GM12865 (cell line): ENCODE measurements at regions not wholly inside any gene's neighbourhood (a gene's known extent, or its start where the extent isn't known, plus 50 kb on each side); places are given as distances from the start of the nearest gene placed in this dataset.

Experiments used
- DNase-seq: peaks from one replicate; pipeline ENCODE4 v3.0.0; 2010; ENCODE audit warnings: low read depth
- H3K4me3 ChIP-seq: 2 replicates; pipeline ENCODE4 v1.5.1; 2011; ENCODE audit warnings: mild to moderate bottlenecking, low read depth, low read length, control low read depth
- CTCF ChIP-seq: IDR thresholded peaks from 2 replicates; pipeline ENCODE4 v1.5.1; 2011; ENCODE audit warnings: low read length, control low read depth, low read depth, inconsistent platforms; ENCODE audit not compliant: insufficient read depth; ENCODE audit errors: missing control alignments

GRCh38 chr7:41149576-41149975 lies 553.3 kb downstream of the INHBA start:
- no peak for DNase-seq
- TF ChIP-seq CTCF: no peak
- H3K4me3 ChIP-seq: no peak overlapping the region

- no peak overlapping the region for H3K4me3 ChIP-seq
- TF ChIP-seq CTCF: no peak
- DNase-seq: no peak
These were observed 554.4 kb downstream of the INHBA start for GRCh38 chr7:41148521-41148951.

GRCh38 chr7:41147606-41148485 lies 555.0 kb downstream of the INHBA start:
- no peak for TF ChIP-seq CTCF
- no peak for DNase-seq

GRCh38 chr7:41146429-41146828 lies 556.5 kb downstream of the INHBA start:
- no peak for TF ChIP-seq CTCF
- H3K4me3 ChIP-seq: no peak overlapping the region
- DNase-seq: no peak

More at GRCh38 chr7:41147606-41148485, 555.0 kb downstream of the INHBA start:
- H3K4me3 ChIP-seq: no peak overlapping the region

- no peak for DNase-seq
- H3K4me3 ChIP-seq: no peak overlapping the region
- TF ChIP-seq CTCF: no peak
These were observed 557.2 kb downstream of the INHBA start for GRCh38 chr7:41145656-41146055.

- no peak overlapping the region for H3K4me3 ChIP-seq
- TF ChIP-seq CTCF: no peak
- no peak for DNase-seq
These were observed 559.9 kb downstream of the INHBA start for GRCh38 chr7:41142904-41143473.
